ENCODE measurements at regions not wholly inside any gene's neighbourhood (a gene's known extent, or its start where the extent isn't known, plus 50 kb on each side); places are given as distances from the start of the nearest gene placed in this dataset.

DNA sequence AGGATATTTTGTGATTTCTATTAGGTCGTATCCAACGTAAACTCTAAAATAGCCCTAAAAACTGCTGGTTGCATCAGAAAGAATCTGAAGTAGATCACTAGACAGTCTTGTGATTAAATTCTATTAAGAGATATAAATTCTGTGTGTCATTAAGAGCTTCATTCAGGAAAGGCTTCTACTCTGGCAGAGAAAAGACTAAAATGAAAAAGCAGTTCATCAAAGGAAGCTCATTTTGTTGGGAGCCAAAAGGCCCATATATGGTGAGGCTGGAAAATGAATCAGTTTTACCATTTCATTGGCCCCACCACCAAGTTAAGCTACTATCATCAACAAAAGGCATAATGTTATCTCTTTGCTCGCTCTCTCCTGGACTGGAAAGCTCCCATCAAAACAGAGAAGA lies 261.1 kb downstream of the SATB2 start (continued):
- TF ChIP-seq, protein P1, sequence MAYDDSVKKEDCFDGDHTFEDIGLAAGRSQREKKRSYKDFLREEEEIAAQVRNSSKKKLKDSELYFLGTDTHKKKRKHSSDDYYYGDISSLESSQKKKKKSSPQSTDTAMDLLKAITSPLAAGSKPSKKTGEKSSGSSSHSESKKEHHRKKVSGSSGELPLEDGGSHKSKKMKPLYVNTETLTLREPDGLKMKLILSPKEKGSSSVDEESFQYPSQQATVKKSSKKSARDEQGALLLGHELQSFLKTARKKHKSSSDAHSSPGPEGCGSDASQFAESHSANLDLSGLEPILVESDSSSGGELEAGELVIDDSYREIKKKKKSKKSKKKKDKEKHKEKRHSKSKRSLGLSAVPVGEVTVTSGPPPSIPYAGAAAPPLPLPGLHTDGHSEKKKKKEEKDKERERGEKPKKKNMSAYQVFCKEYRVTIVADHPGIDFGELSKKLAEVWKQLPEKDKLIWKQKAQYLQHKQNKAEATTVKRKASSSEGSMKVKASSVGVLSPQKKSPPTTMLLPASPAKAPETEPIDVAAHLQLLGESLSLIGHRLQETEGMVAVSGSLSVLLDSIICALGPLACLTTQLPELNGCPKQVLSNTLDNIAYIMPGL (CRISPR knock-in tag; IDR thresholded peaks at IDR 0.05): no peak

- H3K4me1 Mint-ChIP-seq: peaks cover 29% of the 10 kb centered on the region
- no peaks in the 10 kb centered on the region for H3K36me3 Mint-ChIP-seq
- ATAC-seq (no peak), DNase-seq (ENCODE audit: low spot score) (no peak)
- no peak overlapping the region for H3K27ac Mint-ChIP-seq
- ChIA-PET CTCF (no interaction called here), POLR2A (no interaction called here)
- peaks cover 11% of the 10 kb centered on the region for H3K9me3 Mint-ChIP-seq
- no peak overlapping the region for H3K4me3 Mint-ChIP-seq
- H3K27me3 Mint-ChIP-seq (ENCODE audit: low read depth): no peaks in the 10 kb centered on the region
- TF ChIP-seq ZNF219 (CRISPR knock-in tag; IDR thresholded peaks at IDR 0.05; ENCODE audit: borderline replicate concordance): no peak
- no peak for TF ChIP-seq TCF7 (CRISPR knock-in tag; IDR thresholded peaks at IDR 0.05; ENCODE audit: low read depth)
- TF ChIP-seq, protein P2, sequence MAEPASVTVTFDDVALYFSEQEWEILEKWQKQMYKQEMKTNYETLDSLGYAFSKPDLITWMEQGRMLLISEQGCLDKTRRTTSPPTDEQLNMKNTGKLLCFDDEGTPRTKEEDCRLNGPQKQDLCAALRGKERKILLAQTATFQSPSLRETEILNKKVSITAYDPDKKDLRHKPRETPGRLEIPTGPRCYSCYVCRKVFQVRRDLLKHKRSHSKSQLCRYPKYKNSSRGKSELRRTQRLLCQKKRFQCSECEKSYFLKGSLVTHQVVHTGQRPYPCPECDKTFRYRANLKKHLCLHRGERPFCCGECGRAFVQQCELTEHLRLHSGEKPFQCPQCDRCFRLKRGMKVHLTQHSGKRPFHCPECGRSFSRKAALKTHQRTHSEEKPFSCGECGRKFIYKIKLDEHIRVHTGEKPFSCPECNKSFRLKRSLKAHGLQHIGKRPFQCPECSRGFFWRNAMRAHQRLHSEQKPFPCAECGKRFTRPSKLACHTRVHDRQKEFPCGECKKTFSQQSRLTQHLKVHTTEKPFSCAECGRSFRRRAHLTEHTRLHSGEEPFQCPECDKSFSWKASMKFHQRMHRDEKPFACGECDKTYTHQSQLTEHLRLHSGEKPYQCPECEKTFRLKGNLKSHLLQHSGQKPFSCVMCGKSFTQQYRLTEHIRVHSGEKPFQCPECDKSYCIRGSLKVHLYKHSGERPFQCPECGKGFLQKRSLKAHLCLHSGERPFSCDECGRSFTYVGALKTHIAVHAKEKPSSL (CRISPR knock-in tag; conservative IDR thresholded peaks at IDR 0.05): no peak
- no peak for TF ChIP-seq ZNF512 (CRISPR knock-in tag; IDR thresholded peaks at IDR 0.05; ENCODE audit: borderline replicate concordance)
- no peak for TF ChIP-seq USF2 (CRISPR knock-in tag; IDR thresholded peaks at IDR 0.05)
- TF ChIP-seq TEAD4 (CRISPR knock-in tag; IDR thresholded peaks at IDR 0.05): no peak
- TF ChIP-seq ZSCAN18 (CRISPR knock-in tag; IDR thresholded peaks at IDR 0.05): no peak
- TF ChIP-seq CREM (CRISPR knock-in tag; IDR thresholded peaks at IDR 0.05): no peak
- TF ChIP-seq, protein P1 (CRISPR knock-in tag; IDR thresholded peaks at IDR 0.05): no peak
- TF ChIP-seq, protein P3, sequence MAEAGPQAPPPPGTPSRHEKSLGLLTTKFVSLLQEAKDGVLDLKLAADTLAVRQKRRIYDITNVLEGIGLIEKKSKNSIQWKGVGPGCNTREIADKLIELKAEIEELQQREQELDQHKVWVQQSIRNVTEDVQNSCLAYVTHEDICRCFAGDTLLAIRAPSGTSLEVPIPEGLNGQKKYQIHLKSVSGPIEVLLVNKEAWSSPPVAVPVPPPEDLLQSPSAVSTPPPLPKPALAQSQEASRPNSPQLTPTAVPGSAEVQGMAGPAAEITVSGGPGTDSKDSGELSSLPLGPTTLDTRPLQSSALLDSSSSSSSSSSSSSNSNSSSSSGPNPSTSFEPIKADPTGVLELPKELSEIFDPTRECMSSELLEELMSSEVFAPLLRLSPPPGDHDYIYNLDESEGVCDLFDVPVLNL (CRISPR knock-in tag; IDR thresholded peaks at IDR 0.05; ENCODE audit: borderline replicate concordance, low read depth): no peak
- no peak for TF ChIP-seq CTCF (IDR thresholded peaks at IDR 0.05)
- TF ChIP-seq ETV6 (CRISPR knock-in tag; IDR thresholded peaks at IDR 0.05): no peak
- TF ChIP-seq ERG (CRISPR knock-in tag; IDR thresholded peaks at IDR 0.05): no peak
- no peak for TF ChIP-seq IRF2 (CRISPR knock-in tag; IDR thresholded peaks at IDR 0.05; ENCODE audit: borderline replicate concordance, low read depth)
- no peak for TF ChIP-seq ZBTB43 (CRISPR knock-in tag; IDR thresholded peaks at IDR 0.05)
- TF ChIP-seq SMAD4 (CRISPR knock-in tag; IDR thresholded peaks at IDR 0.05): no peak
- no peak for TF ChIP-seq NR1H2 (CRISPR knock-in tag; IDR thresholded peaks at IDR 0.05)
- no peak for TF ChIP-seq CREB1 (CRISPR knock-in tag; IDR thresholded peaks at IDR 0.05)
Observed at GRCh38 chr2:199195927-199196502, 261.7 kb downstream of the SATB2 start.

All from WTC11 (cell line).